Tibial nerve (tissue), 4 donors: ENCODE measurements at regions not wholly inside any gene's neighbourhood (a gene's known extent, or its start where the extent isn't known, plus 50 kb on each side); places are given as distances from the start of the nearest gene placed in this dataset.

Experiments
- DNase-seq, 2 donors: peaks; one replicate each; pipeline ENCODE4 v3.0.0-alpha.2; 2019; ENCODE audit warnings: low spot score in 2 of 2
- H3K27ac ChIP-seq, 4 donors: fragments of 200-600 bp; sonication (generic) in 3 of 4; one replicate each; pipeline ENCODE4 v1.5.1; 2017 to 2019; ENCODE audit warnings: mild to moderate bottlenecking in 1 of 4
- H3K27me3 ChIP-seq, 2 donors: fragments of 200-600 bp; sonication (generic) in 1 of 2; one replicate each; pipeline versions ENCODE4 v1.5.1 to v1.6.0; 2017 to 2019
- H3K36me3 ChIP-seq, 3 donors: fragments of 200-600 bp; sonication (generic); one replicate each; pipeline ENCODE4 v1.5.1; 2018 to 2019
- H3K4me1 ChIP-seq, 4 donors: fragments of 200-600 bp; sonication (generic) in 3 of 4; one replicate each; pipeline ENCODE4 v1.5.1; 2017 to 2019
- H3K4me3 ChIP-seq, 4 donors: fragments of 200-600 bp; sonication (generic) in 3 of 4; one replicate each; pipeline ENCODE4 v1.5.1; 2017 to 2019; ENCODE audit warnings: mild to moderate bottlenecking in 1 of 4, moderate library complexity in 1 of 4
- H3K9me3 ChIP-seq, 4 donors: fragments of 200-600 bp; sonication (generic) in 3 of 4; one replicate each; pipeline ENCODE4 v1.5.1; 2017 to 2019
- EP300 ChIP-seq, 2 donors: sonication (generic); formaldehyde crosslinking; IDR thresholded peaks; one replicate each; pipeline ENCODE4 v1.6.1; 2017; ENCODE audit warnings: antibody characterized with exemption in 2 of 2, mild to moderate bottlenecking in 1 of 2
- POLR2A ChIP-seq, 2 donors: fragments of 450-650 bp; IDR thresholded peaks; one replicate each; pipeline ENCODE4 v1.6.1; 2017; ENCODE audit warnings: antibody characterized with exemption in 2 of 2, mild to moderate bottlenecking in 2 of 2, moderate library complexity in 2 of 2
- WGBS, 2 donors: methylation state at CpG; one replicate each; pipeline ENCODE4 v1.1.5; 2018; 5-methylcytosine and 5-hydroxymethylcytosine counted together
- TF ChIP-seq, protein P1 (sequence below), 5 experiments: fragments of 200-600 bp in 3 of 5; fragments of 450-650 bp in 2 of 5; sonication (generic) in 3 of 5; IDR thresholded peaks; one replicate each; pipeline ENCODE4 v1.5.1; 2016 to 2019; ENCODE audit warnings: antibody characterized with exemption in 5 of 5, mild to moderate bottlenecking in 3 of 5, moderate library complexity in 2 of 5

DNA sequence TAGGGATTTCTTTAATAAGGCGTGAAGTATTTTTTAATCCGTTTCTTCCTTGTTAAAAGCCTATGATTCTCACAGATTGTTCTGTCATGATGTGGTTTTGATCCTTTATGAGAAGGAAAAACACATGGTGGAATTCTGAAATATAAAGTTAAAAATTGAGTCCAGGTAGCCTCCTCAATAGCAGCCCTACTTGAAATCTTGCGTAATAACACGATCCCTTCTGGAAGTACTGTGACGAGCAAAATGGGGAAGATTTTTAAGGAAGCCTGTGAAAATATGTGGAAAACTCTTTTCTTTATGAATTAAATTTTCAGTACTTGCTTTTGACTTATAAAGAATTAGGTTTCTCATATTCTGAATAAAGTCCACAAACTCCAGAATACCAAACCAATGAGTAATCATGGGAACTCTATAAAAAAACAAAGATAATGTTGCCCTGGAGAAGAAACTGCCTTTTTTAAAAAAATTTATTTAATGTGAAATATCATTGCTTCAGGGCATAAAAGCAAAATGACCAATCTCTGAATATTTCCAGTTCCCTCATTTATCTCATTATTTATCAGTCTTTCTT is 476.4 kb upstream of the ZEB2 start:
- Histone ChIP-seq H3K27me3 (no peaks in the 10 kb centered on the region), H3K4me3 (no peak overlapping the region), H3K4me1 (peaks cover 0 to 20% (median 0%) of the 10 kb centered on the region in 4 donors), H3K27ac (peak overlapping the region in 2 of 4 donors; percentile 31 to 65), H3K9me3 (no peaks in the 10 kb centered on the region), H3K36me3 (no peaks in the 10 kb centered on the region)
- no peak for DNase-seq
- WGBS, 2 donors = 27 to 43% methylated on average over 5 of the region's 5 CpGs
- TF ChIP-seq EP300 (IDR thresholded peaks at IDR 0.05) (no peak), POLR2A (IDR thresholded peaks at IDR 0.05) (no peak)
- TF ChIP-seq, protein P1, sequence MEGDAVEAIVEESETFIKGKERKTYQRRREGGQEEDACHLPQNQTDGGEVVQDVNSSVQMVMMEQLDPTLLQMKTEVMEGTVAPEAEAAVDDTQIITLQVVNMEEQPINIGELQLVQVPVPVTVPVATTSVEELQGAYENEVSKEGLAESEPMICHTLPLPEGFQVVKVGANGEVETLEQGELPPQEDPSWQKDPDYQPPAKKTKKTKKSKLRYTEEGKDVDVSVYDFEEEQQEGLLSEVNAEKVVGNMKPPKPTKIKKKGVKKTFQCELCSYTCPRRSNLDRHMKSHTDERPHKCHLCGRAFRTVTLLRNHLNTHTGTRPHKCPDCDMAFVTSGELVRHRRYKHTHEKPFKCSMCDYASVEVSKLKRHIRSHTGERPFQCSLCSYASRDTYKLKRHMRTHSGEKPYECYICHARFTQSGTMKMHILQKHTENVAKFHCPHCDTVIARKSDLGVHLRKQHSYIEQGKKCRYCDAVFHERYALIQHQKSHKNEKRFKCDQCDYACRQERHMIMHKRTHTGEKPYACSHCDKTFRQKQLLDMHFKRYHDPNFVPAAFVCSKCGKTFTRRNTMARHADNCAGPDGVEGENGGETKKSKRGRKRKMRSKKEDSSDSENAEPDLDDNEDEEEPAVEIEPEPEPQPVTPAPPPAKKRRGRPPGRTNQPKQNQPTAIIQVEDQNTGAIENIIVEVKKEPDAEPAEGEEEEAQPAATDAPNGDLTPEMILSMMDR (IDR thresholded peaks at IDR 0.05) = no peak

- Histone ChIP-seq H3K27ac (peak overlapping the region in 2 of 4 donors; percentile 31 to 65), H3K36me3 (no peaks in the 10 kb centered on the region), H3K4me1 (peaks cover 0 to 20% (median 0%) of the 10 kb centered on the region in 4 donors), H3K27me3 (no peaks in the 10 kb centered on the region), H3K9me3 (no peaks in the 10 kb centered on the region), H3K4me3 (no peak overlapping the region)
- 38 to 51% methylated on average over 3 of the region's 3 CpGs for WGBS, 2 donors
- no peak for DNase-seq
- TF ChIP-seq EP300 (IDR thresholded peaks at IDR 0.05) (no peak), POLR2A (IDR thresholded peaks at IDR 0.05) (no peak)
- TF ChIP-seq, protein P1 (IDR thresholded peaks at IDR 0.05) = no peak
Measured at GRCh38 chr2:144995482-144995881, 475.6 kb upstream of the ZEB2 start.

DNA sequence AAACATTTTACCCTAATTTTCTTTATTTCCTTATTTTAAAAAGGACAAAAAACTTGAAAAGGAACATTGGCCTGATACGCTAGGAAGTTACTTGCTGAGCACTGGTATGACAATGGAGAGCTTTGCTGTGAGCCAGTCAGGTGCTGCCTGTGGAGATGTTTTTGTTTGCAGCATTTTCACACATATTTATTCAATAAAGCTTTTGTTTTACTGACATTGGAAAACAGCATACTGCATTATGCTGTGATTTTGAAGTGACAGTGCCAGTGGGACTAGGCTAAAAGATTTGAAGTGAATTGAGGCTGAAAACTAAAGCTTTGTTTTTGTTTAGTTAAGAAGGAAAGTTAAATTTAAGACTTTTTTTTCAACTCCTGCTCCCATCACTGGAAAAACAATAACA is 470.7 kb upstream of the ZEB2 start:
- Histone ChIP-seq H3K36me3 (no peaks in the 10 kb centered on the region), H3K4me1 (no peaks in the 10 kb centered on the region), H3K4me3 (no peak overlapping the region), H3K27ac (no peak overlapping the region), H3K27me3 (no peaks in the 10 kb centered on the region), H3K9me3 (peaks cover 0 to 4% (median 2%) of the 10 kb centered on the region in 4 donors)
- TF ChIP-seq POLR2A (IDR thresholded peaks at IDR 0.05) (no peak), EP300 (IDR thresholded peaks at IDR 0.05) (no peak)
- TF ChIP-seq, protein P1 (IDR thresholded peaks at IDR 0.05) = no peak
- WGBS, 2 donors = 78 to 94% methylated on average over 1 of the region's 1 CpG
- no peak for DNase-seq

GRCh38 chr2:144989579-144990270 is 469.8 kb upstream of the ZEB2 start:
- H3K4me3 ChIP-seq = no peak overlapping the region
- no peaks in the 10 kb centered on the region for H3K27me3 ChIP-seq
- H3K9me3 ChIP-seq = peaks cover 0 to 8% (median 2%) of the 10 kb centered on the region in 4 donors
- DNase-seq = no peak
- WGBS, 2 donors = 75 to 78% methylated on average over 2 of the region's 2 CpGs
- H3K36me3 ChIP-seq = no peaks in the 10 kb centered on the region
- no peak overlapping the region for H3K27ac ChIP-seq
- H3K4me1 ChIP-seq = no peaks in the 10 kb centered on the region
- TF ChIP-seq, protein P1 (IDR thresholded peaks at IDR 0.05) = no peak
- TF ChIP-seq POLR2A (IDR thresholded peaks at IDR 0.05) = no peak
- no peak for TF ChIP-seq EP300 (IDR thresholded peaks at IDR 0.05)

- Histone ChIP-seq H3K4me3 (no peak overlapping the region), H3K36me3 (no peaks in the 10 kb centered on the region), H3K27me3 (no peaks in the 10 kb centered on the region), H3K4me1 (no peaks in the 10 kb centered on the region), H3K27ac (no peak overlapping the region), H3K9me3 (peaks cover 0 to 8% (median 2%) of the 10 kb centered on the region in 4 donors)
- no peak for DNase-seq
- no peak for TF ChIP-seq EP300 (IDR thresholded peaks at IDR 0.05)
Measured at GRCh38 chr2:144988591-144988990, 468.7 kb upstream of the ZEB2 start.
